GM06990 (cell line): ENCODE measurements at regions not wholly inside any gene's neighbourhood (a gene's known extent, or its start where the extent isn't known, plus 50 kb on each side); places are given as distances from the start of the nearest gene placed in this dataset.
"Not testable (repeated sequence)": the region's sequence is repeated elsewhere in the genome, so short reads cannot be mapped to it uniquely, and the experiment has no call there.

ENCODE experiments used
- DNase-seq: peaks from one replicate; pipeline ENCODE4 v3.0.0-alpha.2; 2011; ENCODE audit not compliant: insufficient read length; ENCODE audit errors: extremely low read depth
- H3K27me3 ChIP-seq: replicated peaks from 2 replicates; pipeline ENCODE4 v1.6.0; 2011; ENCODE audit warnings: low read length; ENCODE audit not compliant: control insufficient read depth, insufficient read depth
- H3K36me3 ChIP-seq: 2 replicates; pipeline ENCODE4 v1.5.1; 2011; ENCODE audit warnings: low read length; ENCODE audit not compliant: control insufficient read depth, insufficient read depth
- H3K4me3 ChIP-seq: replicated peaks from 2 replicates; pipeline ENCODE4 v1.5.1; 2011; ENCODE audit warnings: low read depth, mild to moderate bottlenecking, control low read depth, low read length
- CTCF ChIP-seq: IDR thresholded peaks from 2 replicates; pipeline ENCODE4 v1.5.1; 2011; ENCODE audit warnings: low read length, control low read depth, mild to moderate bottlenecking, inconsistent platforms; ENCODE audit not compliant: insufficient read depth, poor library complexity, severe bottlenecking

GRCh38 chr21:17397703-17398102 lies 115.1 kb upstream of the CXADR start:
- DNase-seq = no peak
- Histone ChIP-seq H3K36me3 (no peaks in the 10 kb centered on the region), H3K27me3 (no peaks in the 10 kb centered on the region), H3K4me3 (no peak overlapping the region)
- no peak for TF ChIP-seq CTCF

- H3K4me3 ChIP-seq, H3K36me3 ChIP-seq, DNase-seq, H3K27me3 ChIP-seq: not testable (repeated sequence)
Measured at GRCh38 chr21:17398954-17399353, 113.9 kb upstream of the CXADR start.

GRCh38 chr21:17402937-17403336 lies 109.9 kb upstream of the CXADR start:
- no peak for DNase-seq
- H3K36me3 ChIP-seq = no peaks in the 10 kb centered on the region
- H3K27me3 ChIP-seq = no peaks in the 10 kb centered on the region

GRCh38 chr21:17406202-17406601 lies 106.6 kb upstream of the CXADR start:
- no peak for TF ChIP-seq CTCF
- Histone ChIP-seq H3K27me3 (no peaks in the 10 kb centered on the region), H3K36me3 (no peaks in the 10 kb centered on the region), H3K4me3 (no peak overlapping the region)
- DNase-seq = no peak

More at GRCh38 chr21:17402937-17403336, 109.9 kb upstream of the CXADR start:
- TF ChIP-seq CTCF = no peak
- H3K4me3 ChIP-seq = no peak overlapping the region

- H3K4me3 ChIP-seq = no peak overlapping the region
- no peaks in the 10 kb centered on the region; the same call in 1 of the 2 replicates for H3K27me3 ChIP-seq
- no peak for TF ChIP-seq CTCF
- no peak for DNase-seq
- no peaks in the 10 kb centered on the region for H3K36me3 ChIP-seq
Measured at GRCh38 chr21:17414766-17415165, 98.1 kb upstream of the CXADR start.

GRCh38 chr21:17416139-17416538 lies 96.7 kb upstream of the CXADR start:
- no peaks in the 10 kb centered on the region for H3K36me3 ChIP-seq
- H3K27me3 ChIP-seq = no peaks in the 10 kb centered on the region; the same call in 1 of the 2 replicates
- no peak overlapping the region for H3K4me3 ChIP-seq
- no peak for TF ChIP-seq CTCF
- no peak for DNase-seq
